H9 (cell line): ENCODE measurements at regions not wholly inside any gene's neighbourhood (a gene's known extent, or its start where the extent isn't known, plus 50 kb on each side); places are given as distances from the start of the nearest gene placed in this dataset.

Source experiments
- DNase-seq: peaks from one replicate; pipeline ENCODE4 v3.0.0-alpha.2; 2017
- H2AFZ ChIP-seq: one replicate; pipeline ENCODE4 v1.6.1; 2013; ENCODE audit warnings: mild to moderate bottlenecking, low read length, control low read depth, moderate library complexity
- H2AK5ac ChIP-seq: 2 replicates; pipeline ENCODE4 v1.6.1; 2013; ENCODE audit warnings: low read length, control low read depth, mixed read lengths; ENCODE audit not compliant: insufficient read length
- H2BK120ac ChIP-seq: one replicate; pipeline ENCODE4 v1.6.1; 2013; ENCODE audit warnings: low read depth, mild to moderate bottlenecking, low read length, control low read depth, inconsistent platforms; ENCODE audit not compliant: poor library complexity, severe bottlenecking
- H2BK12ac ChIP-seq: 2 replicates; pipeline ENCODE4 v1.6.1; 2013; ENCODE audit warnings: low read length, control low read depth, mixed read lengths, low read depth; ENCODE audit not compliant: insufficient read length
- H2BK15ac ChIP-seq: 2 replicates; pipeline ENCODE4 v1.6.1; 2013; ENCODE audit warnings: low read depth, low read length, control low read depth
- H2BK20ac ChIP-seq: one replicate; pipeline ENCODE4 v1.6.1; 2013; ENCODE audit warnings: low read depth, mild to moderate bottlenecking, low read length, control low read depth, inconsistent platforms; ENCODE audit not compliant: poor library complexity, severe bottlenecking
- H2BK5ac ChIP-seq: 2 replicates; pipeline ENCODE4 v1.6.1; 2013; ENCODE audit warnings: low read length, control low read depth, mixed read lengths; ENCODE audit not compliant: insufficient read length
- H3K14ac ChIP-seq: 2 replicates; pipeline ENCODE4 v1.6.1; 2013; ENCODE audit warnings: low read length, control low read depth; ENCODE audit not compliant: insufficient read depth
- H3K18ac ChIP-seq: 2 replicates; pipeline ENCODE4 v1.6.1; 2013; ENCODE audit warnings: low read depth, mild to moderate bottlenecking, mixed read lengths, low read length, control low read depth; ENCODE audit not compliant: insufficient read length
- H3K23ac ChIP-seq: 2 replicates; pipeline ENCODE4 v1.6.1; 2013; ENCODE audit warnings: low read length, control low read depth, mixed read lengths, low read depth; ENCODE audit not compliant: insufficient read length
- H3K23me2 ChIP-seq: 2 replicates; pipeline ENCODE4 v1.6.1; 2013; ENCODE audit warnings: low read depth, mild to moderate bottlenecking, mixed read lengths, low read length, control low read depth; ENCODE audit not compliant: insufficient read length, poor library complexity, severe bottlenecking
- H3K27ac ChIP-seq: 2 replicates; pipeline ENCODE4 v1.5.1; 2013; ENCODE audit warnings: low read length, control low read depth, mixed read lengths, low read depth; ENCODE audit not compliant: insufficient read length
- H3K27me3 ChIP-seq: 2 replicates; pipeline ENCODE4 v1.6.1; 2013; ENCODE audit warnings: low read length, control low read depth, inconsistent platforms; ENCODE audit not compliant: insufficient read depth
- H3K4ac ChIP-seq: 2 replicates; pipeline ENCODE4 v1.6.1; 2013; ENCODE audit warnings: low read depth, mild to moderate bottlenecking, control low read depth, inconsistent platforms, low read length, moderate library complexity
- H3K4me1 ChIP-seq: 2 replicates; pipeline ENCODE4 v1.6.1; 2013; ENCODE audit warnings: low read length, control low read depth, inconsistent platforms; ENCODE audit not compliant: insufficient read depth
- H3K4me2 ChIP-seq: 2 replicates; pipeline ENCODE4 v1.6.1; 2013; ENCODE audit warnings: low read length, control low read depth, mixed read lengths; ENCODE audit not compliant: insufficient read length, insufficient read depth
- H3K56ac ChIP-seq: 2 replicates; pipeline ENCODE4 v1.6.1; 2013; ENCODE audit warnings: low read depth, mild to moderate bottlenecking, mixed read lengths, low read length, control low read depth; ENCODE audit not compliant: insufficient read length
- H3K79me1 ChIP-seq: 2 replicates; pipeline ENCODE4 v1.6.1; 2013; ENCODE audit warnings: low read depth, mild to moderate bottlenecking, moderate library complexity, low read length, control low read depth, inconsistent platforms; ENCODE audit not compliant: insufficient read depth, poor library complexity, severe bottlenecking
- H3K79me2 ChIP-seq: 2 replicates; pipeline ENCODE4 v1.6.1; 2013; ENCODE audit warnings: low read length, control low read depth, inconsistent platforms; ENCODE audit not compliant: insufficient read depth
- H3K9ac ChIP-seq: 2 replicates; pipeline ENCODE4 v1.6.1; 2013; ENCODE audit warnings: low read length, control low read depth, mixed read lengths; ENCODE audit not compliant: insufficient read length; ENCODE audit errors: extremely low read depth
- H3K9me3 ChIP-seq: one replicate; pipeline ENCODE4 v1.6.1; 2013; ENCODE audit warnings: low read depth, low read length, inconsistent platforms; ENCODE audit not compliant: control insufficient read depth
- H3T11ph ChIP-seq: one replicate; pipeline ENCODE4 v1.6.1; 2013; ENCODE audit warnings: mild to moderate bottlenecking, low read length, control low read depth, inconsistent platforms
- H4K20me1 ChIP-seq: one replicate; pipeline ENCODE4 v1.6.1; 2013; ENCODE audit not compliant: control insufficient read depth, insufficient read length, insufficient read depth
- H4K5ac ChIP-seq: 2 replicates; pipeline ENCODE4 v1.6.1; 2013; ENCODE audit warnings: low read depth, mild to moderate bottlenecking, mixed read lengths, low read length, control low read depth; ENCODE audit not compliant: insufficient read length
- H4K8ac ChIP-seq: replicated peaks from 2 replicates; pipeline ENCODE4 v1.6.1; 2013; ENCODE audit warnings: low read length, control low read depth, mixed read lengths, low read depth; ENCODE audit not compliant: insufficient read length
- H4K91ac ChIP-seq: 2 replicates; pipeline ENCODE4 v1.6.1; 2013; ENCODE audit warnings: low read depth, mild to moderate bottlenecking, moderate library complexity, mixed read lengths, low read length, control low read depth; ENCODE audit not compliant: insufficient read length
- H3K27ac Mint-ChIP-seq, 3 experiments: 2 replicates in 2 of 3; 3 replicates in 1 of 3; pipeline ENCODE4 v1.8.0; 2020 to 2021; ENCODE audit warnings: mixed read lengths in 3 of 3, mild to moderate bottlenecking in 1 of 3, moderate library complexity in 1 of 3
- H3K27me3 Mint-ChIP-seq: 2 replicates; pipeline ENCODE4 v1.8.0; 2021; ENCODE audit warnings: low read depth, mild to moderate bottlenecking, moderate library complexity, mixed read lengths
- H3K36me3 Mint-ChIP-seq, 3 experiments: 2 replicates in 2 of 3; 3 replicates in 1 of 3; pipeline ENCODE4 v1.8.0; 2020 to 2021; ENCODE audit warnings: low read depth in 3 of 3, mixed read lengths in 3 of 3; ENCODE audit not compliant: insufficient read depth in 1 of 3
- H3K4me1 Mint-ChIP-seq, 2 experiments: 2 replicates each; pipeline ENCODE4 v1.8.0; 2020; ENCODE audit warnings: mixed read lengths in 2 of 2
- H3K4me3 Mint-ChIP-seq, 2 experiments: 2 replicates in 1 of 2; 3 replicates in 1 of 2; pipeline ENCODE4 v1.8.0; 2020 to 2021; ENCODE audit warnings: mild to moderate bottlenecking in 2 of 2, mixed read lengths in 2 of 2, moderate library complexity in 1 of 2
- H3K9me3 Mint-ChIP-seq, 2 experiments: 2 replicates in 1 of 2; 3 replicates in 1 of 2; pipeline ENCODE4 v1.8.0; 2020; ENCODE audit warnings: mild to moderate bottlenecking in 2 of 2, mixed read lengths in 2 of 2, moderate library complexity in 1 of 2
- CTCF ChIP-seq: fragments of 200-600 bp; sonication (generic); conservative IDR thresholded peaks from 3 replicates; pipeline ENCODE4 v1.8.0; 2021; ENCODE audit warnings: antibody characterized with exemption, mild to moderate bottlenecking

DNA sequence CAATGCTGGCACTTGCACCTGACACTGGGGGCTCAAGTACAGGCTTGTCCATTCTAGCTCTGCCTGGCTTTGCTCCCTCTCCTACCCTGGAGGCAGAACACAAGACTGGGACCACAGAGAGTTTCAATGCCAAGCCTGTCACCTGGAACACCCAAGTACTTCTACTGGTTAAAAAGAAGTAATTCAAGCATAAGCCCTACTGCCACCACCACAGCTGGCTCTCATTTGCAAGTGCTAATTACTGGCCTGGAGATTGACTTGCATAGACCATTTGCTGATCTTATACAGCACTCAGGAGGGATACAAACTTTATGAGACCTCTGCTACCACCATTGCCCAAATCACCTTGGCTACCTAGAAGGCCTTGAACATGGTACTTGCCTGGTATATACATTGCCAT, 1550.9 kb downstream of the C4orf33 start:
- Histone ChIP-seq H3K23ac (no peak overlapping the region), H3K14ac (no peak overlapping the region), H4K20me1 (no peaks in the 10 kb centered on the region), H3K79me1 (no peaks in the 10 kb centered on the region), H3K23me2 (no peaks in the 10 kb centered on the region), H2AK5ac (no peak overlapping the region), H3K18ac (no peak overlapping the region), H3K56ac (no peak overlapping the region), H3K9me3 (no peaks in the 10 kb centered on the region), H2BK5ac (no peak overlapping the region), H3T11ph (no peak overlapping the region), H3K9ac (no peak overlapping the region), H2BK120ac (no peak overlapping the region), H2BK20ac (no peak overlapping the region), H2BK15ac (no peak overlapping the region), H3K27me3 (no peaks in the 10 kb centered on the region), H4K91ac (no peak overlapping the region), H3K4me2 (no peak overlapping the region), H3K79me2 (no peaks in the 10 kb centered on the region), H3K4ac (no peak overlapping the region), H3K4me1 (no peaks in the 10 kb centered on the region), H3K27ac (no peak overlapping the region), H4K8ac (no peak overlapping the region), H2AFZ (no peak overlapping the region), H2BK12ac (no peak overlapping the region), H4K5ac (no peak overlapping the region)
- H3K4me1 Mint-ChIP-seq = peaks cover 5 to 11% of the 10 kb centered on the region in 2 experiments
- H3K27ac Mint-ChIP-seq = no peak overlapping the region
- H3K27me3 Mint-ChIP-seq = no peaks in the 10 kb centered on the region
- peaks cover 0 to 4% of the 10 kb centered on the region in 2 experiments; a peak in 2 of 5 replicates for H3K9me3 Mint-ChIP-seq
- no peak for TF ChIP-seq CTCF
- H3K4me3 Mint-ChIP-seq = no peak overlapping the region
- H3K36me3 Mint-ChIP-seq = no peaks in the 10 kb centered on the region; a peak in 1 of 7 replicates
- no peak for DNase-seq
